Glomerular endothelial cell (primary cell): ENCODE measurements at regions not wholly inside any gene's neighbourhood (a gene's known extent, or its start where the extent isn't known, plus 50 kb on each side); places are given as distances from the start of the nearest gene placed in this dataset.
"Not testable (repeated sequence)": the region's sequence is repeated elsewhere in the genome, so short reads cannot be mapped to it uniquely, and the experiment has no call there.

Experiments used
- DNase-seq: peaks from one replicate; pipeline ENCODE4 v3.0.0-alpha.2; 2011; ENCODE audit warnings: low read depth, low spot score; ENCODE audit errors: extremely low read depth

DNA sequence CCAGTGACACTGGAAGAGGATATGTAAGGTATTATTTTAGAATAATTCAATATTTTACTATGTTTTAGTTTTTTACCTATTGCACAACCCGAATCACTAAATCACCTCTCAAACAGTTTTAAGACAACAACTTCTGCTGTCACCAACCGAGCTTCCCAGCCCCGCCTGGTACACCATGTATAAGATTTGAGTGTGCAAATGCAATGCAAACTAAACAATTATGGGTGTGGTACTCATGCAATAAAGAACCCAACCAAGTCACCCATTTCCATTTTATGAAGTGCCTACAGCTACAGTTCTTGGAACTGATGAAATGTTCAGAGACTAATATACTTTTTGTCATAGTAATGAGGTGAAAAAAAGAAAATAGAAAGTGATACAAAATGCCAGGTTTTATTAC lies 256.2 kb downstream of the TAFA4 start:
- DNase-seq, result no peak

DNA sequence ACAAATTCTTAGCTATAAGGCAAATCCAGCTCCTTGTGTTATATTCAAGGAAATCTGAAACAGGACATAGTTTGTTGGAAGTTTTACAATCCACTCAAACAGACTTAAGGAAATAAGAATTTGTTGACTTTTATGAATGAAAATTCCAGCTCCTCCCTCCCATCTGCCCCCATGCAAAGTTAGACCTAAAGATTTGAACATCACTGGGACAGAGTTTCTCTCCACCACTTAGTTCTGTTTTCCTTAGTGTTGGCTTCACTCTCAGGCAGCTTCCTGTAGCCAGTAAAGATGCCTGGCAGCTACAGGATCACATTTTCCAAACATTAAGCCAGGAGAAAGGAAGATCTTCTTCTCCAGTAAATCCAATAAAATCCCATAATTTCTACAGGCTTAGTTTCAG lies 265.0 kb downstream of the TAFA4 start:
- no peak for DNase-seq

DNA sequence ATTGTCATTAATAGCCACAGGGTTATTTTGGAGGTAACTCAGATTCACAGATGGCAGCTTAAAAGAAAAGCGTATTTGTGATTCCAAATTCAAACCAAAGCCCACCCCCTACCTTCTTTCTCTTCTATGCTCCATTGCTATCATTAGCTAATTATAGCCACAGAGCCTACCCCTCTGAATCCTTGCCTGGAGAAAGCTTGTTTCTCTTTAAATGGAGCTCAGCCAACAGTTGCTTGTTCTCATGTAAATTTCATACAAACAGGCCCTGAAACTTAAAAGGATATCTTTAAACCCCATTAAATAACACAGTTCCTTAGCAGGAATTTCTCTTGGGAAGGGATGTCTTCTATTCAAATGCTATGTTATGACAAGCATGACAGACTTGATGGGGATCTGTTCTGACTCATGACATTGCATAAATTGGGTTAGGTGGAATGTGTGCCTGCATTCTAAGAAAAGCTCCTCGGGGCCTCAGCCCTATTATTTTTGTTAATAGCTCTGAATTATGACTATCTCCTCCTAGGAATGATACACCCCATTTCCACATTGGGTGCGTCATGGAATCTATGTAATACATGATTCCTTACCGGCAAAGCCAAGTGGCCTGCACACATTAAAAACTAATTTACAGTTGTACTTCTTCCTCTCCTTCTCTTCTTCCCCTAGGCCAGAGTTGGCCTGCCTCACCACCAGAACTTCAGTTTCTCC lies 265.8 kb downstream of the TAFA4 start:
- no peak for DNase-seq

DNA sequence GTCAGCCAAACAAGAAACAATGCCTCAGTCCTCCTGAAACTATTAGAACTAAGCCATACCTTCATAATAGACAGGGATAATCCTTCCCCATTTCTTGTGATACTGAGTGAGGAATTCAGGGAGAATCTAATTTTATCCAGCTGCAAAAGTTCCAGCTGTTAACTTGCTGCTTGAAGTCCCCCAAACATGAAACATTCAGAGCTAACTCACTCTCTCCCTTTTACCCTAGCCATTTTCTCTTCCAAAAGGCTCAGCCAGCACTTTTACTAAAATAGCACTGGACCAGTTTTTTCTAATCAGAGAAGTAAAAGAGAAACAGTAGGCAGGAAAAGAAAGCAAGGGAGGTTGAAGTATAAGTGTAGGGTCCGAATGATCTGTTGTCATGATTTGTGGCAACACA lies 268.1 kb downstream of the TAFA4 start:
- DNase-seq, result no peak

DNA sequence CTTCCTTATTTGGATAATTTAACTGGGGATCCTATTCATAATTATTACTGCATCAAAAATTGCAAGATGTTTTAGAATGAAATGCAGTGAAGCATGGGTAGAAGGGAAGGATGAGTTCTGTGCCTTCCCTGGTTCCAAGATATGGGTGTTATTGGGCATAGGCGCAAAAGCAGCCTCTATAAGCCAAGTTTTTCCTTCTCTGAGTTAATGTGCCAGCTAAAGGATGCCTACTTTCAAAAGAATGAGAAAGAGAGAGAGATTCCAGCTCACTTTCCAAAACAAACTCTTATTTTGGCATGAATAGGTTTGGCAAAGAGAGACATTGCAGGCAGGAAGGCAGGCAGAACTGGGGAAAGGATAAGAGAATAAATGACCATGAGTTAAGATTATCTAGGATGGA lies 270.2 kb downstream of the TAFA4 start:
- no peak for DNase-seq

DNA sequence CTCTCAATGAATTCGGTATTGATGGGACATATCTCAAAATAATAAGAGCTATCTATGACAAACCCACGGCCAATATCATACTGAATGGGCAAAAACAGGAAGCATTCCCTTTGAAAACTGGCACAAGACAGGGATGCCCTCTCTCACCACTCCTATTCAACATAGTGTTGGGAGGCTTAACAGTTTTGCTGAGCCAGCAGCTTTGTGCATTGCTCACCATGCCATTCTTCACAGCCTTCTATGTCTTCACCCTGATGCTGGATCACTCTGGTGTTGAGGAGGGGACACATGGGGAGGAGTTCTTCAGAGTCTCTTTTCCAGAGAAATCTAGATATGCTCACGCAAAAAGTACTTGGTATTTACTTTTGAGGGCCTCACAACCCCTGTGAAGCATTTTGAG lies 281.7 kb downstream of the TAFA4 start:
- not testable (repeated sequence) for DNase-seq

DNA sequence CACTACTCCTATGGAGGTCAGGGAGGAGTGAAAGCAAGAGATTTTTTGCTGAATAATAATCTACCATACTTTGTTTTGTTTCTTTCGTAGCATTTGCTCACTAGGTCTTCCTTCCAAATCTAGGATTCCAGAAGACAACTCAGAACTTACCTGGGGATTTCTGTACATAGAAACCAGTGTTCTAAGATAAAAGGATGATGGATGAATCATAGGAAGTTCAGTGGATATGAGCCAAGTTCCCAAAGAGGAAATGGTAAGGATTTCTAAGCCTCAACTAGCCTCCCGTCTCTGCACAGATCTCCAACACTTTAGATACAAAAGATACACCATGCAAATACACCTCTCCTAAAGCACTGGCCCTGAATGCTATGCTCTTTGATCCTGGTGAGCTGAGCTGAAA lies 283.9 kb downstream of the TAFA4 start:
- DNase-seq, result no peak

DNA sequence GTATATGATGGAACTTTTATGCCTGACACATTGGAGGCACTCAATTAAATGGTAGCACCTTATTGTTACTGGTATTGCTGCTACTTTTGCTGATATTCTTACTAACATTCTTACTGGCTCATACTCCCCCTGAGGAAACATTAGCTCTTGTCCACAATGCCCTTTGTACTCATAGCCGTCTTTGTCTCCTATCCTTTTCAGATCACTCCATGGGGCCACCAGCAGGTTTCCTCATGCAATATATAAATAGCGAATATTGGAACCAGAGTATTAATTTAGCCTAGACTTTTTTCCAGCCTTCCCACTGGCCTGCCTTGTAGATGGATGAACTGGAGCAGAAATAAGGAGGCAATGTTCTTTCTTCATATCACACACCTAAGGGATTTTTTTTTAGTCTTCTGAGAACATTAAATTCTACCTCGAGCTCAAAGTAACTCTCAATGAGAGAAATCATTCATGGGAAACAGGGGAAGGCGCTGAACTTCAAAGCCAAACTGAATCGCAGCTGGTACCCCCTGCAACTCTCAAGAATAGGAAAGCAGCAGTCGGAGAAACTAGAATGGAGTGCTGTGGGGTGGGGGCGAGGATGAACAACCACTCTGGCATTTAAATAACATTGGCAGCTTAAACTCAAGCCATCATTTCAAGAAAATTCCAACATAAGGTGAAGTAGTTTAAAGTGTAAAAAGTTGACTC lies 300.3 kb downstream of the TAFA4 start:
- no peak for DNase-seq

DNA sequence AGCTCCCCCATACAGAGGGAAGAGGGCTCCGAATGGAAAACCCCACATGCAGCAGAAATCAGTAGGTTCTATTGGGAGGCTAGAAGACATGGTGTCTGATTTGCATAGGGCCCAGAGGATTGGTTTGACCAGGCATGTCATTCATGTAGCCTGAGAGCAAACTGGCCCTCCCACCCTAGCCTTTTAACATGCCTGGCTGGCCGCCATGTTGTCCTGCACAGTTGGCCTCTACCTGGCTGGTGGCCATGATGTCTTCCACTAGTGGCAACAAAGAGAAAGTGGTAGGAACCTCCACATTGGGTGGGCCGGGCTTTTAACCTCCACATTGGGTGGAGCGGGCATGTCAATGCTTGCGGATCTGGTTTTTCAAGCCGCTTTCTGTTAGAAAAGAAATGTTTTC lies 312.1 kb downstream of the TAFA4 start:
- DNase-seq, result no peak

DNA sequence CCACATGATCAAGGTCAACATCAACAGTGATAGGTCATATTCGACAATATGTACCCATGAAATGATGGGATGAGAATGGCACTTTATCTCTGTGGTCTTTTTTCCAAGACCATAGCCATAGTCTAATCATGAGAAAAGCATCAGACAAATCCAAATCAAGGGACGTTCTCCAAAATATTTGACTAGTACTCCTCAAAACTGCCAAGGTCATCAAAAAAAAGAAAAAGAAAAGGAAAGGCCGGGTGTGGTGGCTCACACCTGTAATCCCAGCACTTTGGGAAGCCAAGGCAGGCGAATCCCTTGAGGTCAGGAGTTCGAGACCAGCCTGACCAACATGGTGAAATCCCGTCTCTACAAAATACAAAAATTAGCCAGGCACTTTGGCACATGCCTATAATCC lies 318.3 kb downstream of the TAFA4 start:
- DNase-seq, result no peak

DNA sequence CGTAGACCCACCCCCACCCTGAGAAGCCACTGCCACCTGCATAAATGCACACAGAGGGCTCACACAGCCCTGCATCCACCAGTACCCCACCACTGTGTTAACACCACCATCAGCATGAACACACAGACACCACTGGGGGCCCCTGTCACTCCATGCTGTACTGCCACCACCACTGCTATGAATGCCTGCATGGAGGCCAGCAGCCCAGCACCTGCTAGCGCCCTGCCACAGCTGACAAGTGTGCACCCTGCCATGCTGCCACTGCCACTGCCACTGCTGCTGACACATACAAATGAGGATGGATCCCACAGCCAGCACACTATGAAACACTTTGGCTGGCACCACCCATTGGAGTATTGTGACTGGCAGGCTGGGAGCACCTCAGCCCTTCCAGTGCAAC lies 361.0 kb downstream of the TAFA4 start:
- DNase-seq, result no peak

DNA sequence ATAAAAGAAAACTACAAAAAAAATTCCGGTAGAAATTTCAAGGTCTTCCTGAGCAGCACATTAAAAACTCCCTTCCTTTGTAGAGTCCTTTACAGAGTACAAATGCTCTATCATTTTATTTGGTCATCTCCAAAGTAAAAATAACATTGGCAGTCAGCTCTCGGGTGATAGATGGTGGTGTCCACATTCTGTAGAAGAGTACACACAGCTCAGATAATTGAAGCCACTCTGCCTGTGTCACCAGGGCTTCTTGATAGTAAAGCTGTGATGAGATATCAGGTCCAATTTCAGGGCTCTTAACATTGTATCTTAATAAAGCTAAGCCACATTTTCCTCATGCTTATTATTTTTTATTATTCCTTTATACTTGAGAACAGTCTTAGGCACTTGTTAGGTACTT lies 371.6 kb downstream of the TAFA4 start:
- no peak for DNase-seq

DNA sequence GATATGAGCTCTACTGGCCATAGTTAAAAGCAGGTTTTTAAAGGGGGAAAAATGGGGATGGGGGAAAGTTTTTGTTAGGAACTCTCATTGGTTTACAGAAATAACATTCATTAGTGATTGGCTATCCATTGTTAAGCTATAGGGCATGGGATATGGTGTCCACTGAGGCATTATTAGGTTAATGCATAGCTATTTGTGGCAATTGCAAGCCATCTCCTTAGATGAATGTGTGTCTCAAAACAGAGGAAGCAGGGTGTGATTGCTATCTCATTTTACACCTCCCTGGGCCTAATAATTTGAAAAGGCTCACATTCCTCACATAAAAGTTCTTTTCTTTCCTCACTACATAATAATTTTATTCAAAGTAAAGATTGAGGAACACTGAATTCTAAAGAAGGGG lies 396.6 kb downstream of the TAFA4 start:
- DNase-seq, result no peak

DNA sequence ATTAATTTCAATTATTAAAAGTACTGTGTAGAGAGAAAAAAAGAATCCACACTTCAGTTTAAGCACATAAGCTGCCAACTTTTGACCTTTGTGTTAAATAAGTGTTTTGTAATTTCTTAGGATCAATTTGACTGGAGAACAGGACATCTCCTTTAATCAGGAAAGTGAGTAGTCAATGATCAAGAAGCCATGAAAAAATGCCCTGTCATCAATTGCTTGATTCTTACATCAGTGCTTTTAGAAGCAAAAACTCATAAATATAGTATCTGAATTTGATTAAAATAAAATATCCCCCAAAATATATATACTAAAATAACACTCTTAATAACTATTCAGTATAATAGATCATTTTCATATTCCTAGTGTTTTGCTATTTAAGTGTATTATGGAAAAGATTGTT lies 409.0 kb downstream of the TAFA4 start:
- DNase-seq, result no peak

DNA sequence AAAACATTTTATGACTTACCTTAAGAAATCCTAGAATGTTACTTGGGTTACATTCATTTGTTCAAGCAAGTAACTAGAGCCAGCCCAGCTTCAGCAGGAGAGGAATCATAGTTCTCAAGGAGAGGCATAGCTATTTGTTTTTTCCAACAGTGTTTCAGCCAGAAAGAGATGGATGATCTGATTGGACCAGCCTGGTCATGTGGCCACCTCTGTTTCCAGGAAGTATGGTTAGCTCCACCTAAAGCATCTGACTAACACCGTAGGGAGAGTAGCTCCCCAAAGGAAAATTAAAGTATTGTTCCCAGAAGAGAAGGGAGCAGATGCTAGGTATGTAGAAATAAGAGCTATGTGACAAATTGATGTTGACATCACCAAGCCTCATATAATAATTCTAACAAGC lies 417.1 kb downstream of the TAFA4 start:
- DNase-seq, result no peak

DNA sequence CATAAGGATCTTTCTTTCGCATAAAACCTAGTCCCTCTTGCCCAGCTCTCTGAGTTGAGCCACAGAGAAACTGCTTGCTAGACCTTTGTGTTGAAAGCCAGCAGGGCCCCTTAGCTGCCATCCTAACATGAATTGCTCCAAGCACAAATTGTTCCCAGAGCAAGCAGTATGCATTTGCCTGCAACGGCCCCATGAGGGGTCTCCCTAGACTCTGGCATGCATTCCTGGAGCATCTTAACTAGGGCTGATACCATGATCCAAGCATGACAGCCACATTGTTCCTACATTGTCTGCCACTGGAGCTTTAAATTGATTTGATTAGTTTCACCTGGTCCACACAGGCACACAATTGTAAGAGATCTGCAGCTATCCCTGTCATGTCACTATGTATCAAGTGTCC lies 428.1 kb downstream of the TAFA4 start:
- DNase-seq, result no peak

DNA sequence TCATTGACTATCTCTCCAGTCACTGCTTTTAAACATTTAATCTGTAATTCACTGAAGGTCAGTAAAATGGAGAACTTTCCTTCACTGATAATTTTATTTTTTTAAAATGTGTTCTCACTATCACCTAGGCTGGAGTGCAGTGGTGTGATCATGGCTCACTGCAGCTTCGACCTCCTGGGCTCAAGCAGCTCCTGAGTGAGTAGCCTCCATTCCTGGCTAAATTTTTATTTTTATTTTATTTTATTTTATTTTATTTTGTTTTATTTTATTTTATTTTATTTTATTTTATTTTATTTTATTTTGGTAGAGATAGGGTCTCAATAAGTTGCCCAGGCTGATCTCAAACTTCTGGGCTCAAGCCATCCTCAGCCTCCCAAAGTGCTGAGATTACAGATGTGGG lies 446.5 kb downstream of the TAFA4 start:
- DNase-seq, result not testable (repeated sequence)

DNA sequence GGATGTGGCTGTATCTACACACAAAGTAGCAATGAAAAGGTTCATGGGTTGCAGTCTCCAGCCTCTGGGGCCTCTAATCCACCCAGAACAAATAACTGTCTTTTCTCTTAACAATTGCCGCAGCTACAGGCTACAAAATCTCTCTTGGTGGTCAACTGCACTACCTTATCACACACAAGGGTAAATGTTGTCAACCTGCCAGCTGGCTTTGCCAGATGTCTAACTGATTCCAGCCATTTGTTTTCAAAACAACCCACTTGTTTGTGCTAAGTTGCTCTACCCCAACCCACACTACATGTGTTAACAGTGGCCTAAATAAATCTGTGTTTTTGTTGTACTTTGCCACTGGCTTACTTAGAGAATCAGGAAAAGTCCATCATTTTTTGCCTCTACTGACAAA lies 447.3 kb downstream of the TAFA4 start:
- no peak for DNase-seq

DNA sequence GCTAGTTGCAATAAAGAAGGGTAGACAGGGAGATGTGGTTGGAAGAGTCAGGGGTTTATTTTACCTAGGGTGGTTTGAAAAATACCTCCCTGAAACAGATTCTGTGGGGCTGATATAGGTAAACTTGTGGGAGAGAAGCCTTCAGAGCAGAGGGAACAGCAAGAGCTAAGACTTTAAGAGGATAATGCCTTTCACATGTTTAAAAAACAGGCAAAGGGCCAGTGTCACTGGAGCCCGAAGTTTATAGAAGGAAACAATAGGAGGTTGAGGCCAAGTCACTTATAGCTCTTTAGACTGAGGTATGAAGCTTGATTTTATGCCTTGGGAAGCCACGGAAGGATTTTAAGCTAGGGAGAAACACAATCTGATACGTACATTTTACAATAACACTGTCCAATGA lies 448.7 kb downstream of the TAFA4 start:
- DNase-seq, result no peak

DNA sequence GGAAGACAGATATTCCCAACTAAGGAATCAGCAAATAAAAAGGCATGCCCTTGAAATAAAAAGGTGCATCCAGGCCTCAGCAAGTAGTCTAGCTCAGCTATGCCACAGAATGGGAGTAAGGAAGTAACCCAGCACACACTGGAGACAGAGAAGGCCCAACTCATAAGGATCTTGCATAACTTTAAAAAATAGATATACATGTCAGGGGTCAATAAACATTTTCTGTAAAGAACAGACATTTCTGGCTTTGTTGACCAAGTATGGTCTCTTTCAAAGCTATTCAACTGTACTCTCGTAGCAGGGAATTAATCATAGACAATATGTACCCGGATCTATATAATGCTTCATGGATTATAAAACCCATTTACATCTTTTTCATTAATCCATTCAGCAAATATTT lies 449.3 kb downstream of the TAFA4 start:
- no peak for DNase-seq

DNA sequence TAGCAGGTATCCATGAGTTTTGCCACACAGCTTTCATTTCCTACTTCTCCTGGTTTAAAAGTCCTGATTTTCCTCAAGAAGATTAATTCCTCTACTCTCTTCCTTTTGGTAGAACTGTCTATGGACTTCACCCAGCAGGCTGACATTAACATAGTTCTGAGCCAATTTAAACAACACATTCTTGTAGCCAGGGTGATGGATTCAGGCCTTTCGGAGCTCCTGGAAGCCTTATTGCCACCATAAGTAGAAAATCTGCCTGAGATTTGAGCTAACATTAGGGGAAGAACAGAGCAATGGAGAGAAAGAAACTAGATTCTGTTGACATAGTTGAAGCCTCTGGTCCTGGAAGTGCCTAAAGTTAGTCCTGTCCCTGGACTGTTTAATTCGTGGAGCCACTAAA lies 449.8 kb downstream of the TAFA4 start:
- no peak for DNase-seq

DNA sequence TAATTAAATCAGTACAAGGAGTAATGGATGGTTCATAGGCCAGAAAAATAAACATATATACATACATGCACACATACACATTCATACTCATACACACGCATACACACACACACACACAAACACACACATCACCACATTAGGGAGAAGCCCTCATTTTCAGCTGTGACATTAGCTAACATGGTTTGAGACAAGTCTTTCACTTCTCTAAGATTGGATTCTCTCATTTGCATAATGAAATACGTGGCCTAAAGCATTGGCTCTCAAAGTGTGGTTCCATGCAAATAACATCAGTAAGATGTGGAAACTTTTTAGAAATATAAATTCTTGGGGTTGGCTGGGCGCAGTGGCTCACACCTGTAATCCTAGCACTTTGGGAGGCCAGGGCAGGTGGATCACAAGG lies 452.6 kb downstream of the TAFA4 start:
- DNase-seq, result no peak
